ENCODE measurements at regions not wholly inside any gene's neighbourhood (a gene's known extent, or its start where the extent isn't known, plus 50 kb on each side); places are given as distances from the start of the nearest gene placed in this dataset.

DNA sequence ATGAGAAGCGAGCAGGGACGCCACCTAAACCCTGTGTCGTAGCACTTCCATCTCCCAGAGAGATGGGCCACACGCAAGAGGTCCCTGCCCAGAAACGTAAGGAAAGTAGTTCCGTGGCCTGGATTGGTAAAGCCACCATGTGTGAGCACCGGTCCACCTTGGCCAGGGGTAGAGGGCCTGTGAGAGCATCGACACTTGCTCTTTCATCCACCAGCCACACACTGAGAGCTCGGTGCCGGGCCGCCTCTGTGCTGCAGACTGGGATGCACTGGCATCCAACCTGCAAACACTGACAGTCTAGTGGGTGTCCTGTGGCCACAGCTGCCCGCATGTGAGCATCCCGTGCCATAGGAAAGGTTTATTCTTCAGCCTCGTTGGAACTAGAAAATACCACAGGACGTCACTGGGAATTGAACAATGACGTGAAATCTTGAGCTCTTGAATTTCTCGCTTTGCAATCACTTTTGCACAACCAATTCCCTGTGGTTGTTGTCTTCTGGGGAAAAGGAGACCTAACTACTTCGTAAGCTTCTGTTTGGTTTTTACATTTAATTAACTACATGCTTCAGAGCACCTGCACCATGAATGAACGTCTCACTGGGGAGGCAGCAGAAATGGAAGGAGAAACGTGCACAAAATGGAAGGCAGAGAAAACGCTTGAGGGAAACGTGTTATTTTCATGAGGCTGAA lies 212.0 kb upstream of the RAB6C start:
- no peak for DNase-seq (ENCODE audit: low read depth)

DNA sequence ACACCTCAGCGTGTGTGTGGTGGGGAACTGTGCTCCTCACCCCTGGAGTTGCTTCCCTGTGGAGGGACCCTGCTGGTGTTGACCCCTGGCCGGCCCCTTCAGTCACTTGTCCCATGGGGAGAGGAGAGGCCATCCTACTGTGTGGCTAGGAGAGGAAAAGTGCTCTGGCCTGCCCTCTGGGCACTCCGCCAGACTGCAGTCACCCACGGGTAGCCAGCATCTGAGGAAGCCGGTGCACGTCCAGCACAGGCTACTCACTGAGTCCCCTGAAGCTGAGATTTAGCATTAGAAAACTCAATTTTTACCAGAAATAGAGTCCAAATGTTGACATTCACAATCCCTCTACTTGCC lies 211.5 kb upstream of the RAB6C start:
- no peak for DNase-seq (ENCODE audit: low read depth)

DNA sequence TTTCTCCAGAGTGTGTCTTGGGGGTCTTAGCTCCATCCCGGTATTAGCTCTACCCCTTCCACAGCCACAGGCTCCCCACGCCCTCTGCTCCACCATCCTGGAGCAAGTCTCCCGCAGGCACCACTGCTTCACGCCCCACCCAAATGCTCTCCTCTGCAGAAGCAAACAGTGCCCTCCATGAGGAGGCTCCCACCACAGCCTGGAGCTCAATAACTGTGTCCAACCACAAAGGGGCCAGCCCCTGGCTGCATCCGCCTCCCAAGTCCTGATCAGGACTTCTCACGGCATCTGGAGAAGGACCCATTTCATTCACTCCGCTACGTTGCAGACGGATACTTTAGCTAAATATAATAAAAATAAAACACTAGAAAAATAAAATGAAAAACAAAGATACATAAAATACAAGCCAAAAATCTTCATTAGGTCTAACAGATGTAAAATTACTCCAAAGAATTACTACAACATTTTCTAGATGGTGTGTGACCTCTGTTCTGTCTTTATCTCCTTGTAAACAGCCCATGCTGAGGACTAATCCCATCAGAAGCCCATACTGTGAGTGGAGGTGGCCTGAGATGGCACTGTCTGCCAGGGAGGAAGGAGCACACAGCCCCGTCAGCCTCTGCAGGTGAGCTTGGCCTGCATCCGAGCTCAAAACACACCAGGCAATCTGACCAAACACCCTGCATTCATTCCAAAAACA lies 210.8 kb upstream of the RAB6C start:
- DNase-seq (ENCODE audit: low read depth): no peak

DNA sequence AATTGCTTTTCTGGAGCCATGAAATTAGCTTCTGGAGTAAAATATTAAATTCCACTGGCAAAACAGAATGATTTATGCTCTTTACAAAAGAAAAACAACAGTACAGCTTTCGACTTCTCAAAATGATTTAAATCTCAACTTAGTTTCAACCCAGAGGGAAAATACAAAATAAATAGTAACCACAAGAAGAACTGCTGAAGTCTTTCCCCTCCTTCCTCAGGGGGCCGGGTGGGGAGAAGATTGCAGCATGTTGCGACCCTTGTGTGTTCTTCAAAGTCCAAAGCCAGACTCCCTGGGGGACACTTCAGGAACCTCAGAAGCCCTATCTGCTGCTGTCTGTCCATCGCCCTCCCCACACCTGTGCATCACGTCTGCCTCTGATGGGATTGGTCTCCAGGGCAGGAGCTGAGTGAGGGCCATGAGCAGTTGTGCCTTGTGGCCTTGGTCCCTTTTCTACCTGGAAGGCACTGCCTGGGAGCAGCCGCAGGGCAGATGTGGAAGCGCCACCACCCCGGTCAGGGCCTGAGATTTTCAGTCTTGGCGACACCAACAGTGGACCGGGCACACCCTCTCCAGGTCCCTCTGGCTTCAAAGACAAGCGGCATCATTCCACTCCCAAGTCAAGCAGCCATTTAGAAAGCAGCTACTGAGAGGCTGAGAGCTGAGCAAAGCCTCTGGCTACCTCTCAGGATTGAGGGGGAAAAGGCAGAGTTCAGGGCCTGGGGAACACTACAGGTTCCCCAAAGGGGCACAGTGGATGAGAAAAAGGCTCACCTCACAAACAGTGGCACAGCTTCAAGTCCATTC lies 210.1 kb upstream of the RAB6C start:
- no peak for DNase-seq (ENCODE audit: low read depth)

DNA sequence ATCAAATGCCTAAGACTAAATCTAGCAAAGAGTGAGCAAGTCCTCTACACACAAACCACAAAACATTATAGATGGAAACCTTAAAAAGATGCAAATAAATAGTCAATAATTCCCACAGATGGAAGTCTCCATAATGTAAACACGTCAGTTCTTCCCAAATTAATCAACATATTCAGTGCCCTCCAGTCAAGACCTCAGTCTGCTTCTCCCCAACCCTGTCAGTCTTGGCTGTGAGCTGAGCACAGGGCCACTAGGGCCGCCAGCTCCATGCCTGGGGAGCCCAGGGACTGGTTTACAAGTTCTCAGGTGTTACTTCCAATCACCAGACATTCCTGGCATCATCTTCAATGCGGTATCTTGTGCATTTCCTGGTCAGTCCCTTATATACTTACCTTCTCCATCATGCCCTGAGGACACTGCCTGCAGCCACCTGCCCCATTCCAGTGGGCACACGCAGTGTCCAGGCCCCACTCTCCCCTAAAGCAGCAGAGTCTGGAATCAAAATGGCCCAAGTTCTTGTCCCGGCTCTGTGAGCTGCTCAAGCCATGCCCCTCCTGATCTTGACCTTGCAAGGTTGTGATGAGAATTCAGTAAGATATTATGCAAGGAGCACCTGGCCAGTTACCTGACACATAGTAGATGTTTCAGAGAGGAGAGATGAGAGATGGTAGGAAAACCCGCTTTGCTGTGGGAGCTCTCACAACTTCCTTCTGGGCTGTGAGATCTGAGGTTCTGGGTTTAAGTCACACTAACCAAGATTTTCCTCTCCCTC lies 207.9 kb upstream of the RAB6C start:
- no peak for DNase-seq (ENCODE audit: low read depth)

DNA sequence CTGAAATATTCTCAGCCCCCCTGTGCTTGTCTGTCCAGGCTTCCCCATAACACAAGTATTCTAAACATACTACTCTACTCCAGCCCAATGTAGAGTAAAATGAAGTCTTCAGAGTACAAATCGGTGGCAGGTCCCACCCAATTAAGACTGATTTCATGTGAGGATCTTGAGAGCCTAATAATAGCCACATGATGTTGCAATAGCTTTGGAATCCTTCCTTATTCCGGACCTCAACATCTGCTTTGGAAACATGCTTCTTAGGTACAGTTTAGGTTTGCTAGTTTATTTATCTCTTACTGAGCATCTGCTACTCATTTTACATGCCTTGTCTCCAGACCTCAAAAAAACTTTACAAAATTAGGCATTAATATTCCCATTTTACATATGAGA lies 207.3 kb upstream of the RAB6C start:
- DNase-seq (ENCODE audit: low read depth): no peak

DNA sequence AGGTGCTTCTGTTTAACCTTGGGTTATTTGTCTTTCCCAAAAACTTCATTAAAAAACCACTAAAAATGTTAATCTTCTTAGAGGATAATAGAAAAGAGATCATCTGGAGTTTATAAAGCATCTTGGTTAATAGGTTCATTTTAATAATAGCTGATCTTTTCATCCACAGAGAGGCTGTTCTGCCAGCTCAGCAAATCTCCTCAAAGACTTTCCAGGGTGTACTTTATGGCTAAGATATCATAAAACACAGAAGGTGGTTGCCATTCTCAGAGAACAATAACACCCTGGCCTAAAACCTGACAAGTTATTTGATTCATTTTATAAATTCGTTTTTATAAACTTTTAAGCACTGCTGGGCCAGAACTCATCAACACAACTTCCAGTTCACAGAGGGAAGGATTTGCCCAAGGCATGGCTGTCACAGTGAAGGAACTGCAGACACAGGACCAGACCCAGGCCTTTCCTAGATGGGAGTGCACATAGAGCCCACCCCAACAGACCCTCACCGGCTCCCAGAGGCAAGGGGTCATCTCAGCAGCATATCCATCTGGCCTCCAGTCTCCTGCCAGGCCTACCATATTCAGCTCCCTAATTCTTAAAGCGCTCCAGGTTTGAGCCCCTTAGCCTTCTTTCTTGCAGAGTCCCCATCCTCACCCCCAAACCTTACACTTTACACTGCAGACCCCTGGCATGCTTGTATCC lies 203.4 kb upstream of the RAB6C start:
- DNase-seq (ENCODE audit: low read depth): no peak

DNA sequence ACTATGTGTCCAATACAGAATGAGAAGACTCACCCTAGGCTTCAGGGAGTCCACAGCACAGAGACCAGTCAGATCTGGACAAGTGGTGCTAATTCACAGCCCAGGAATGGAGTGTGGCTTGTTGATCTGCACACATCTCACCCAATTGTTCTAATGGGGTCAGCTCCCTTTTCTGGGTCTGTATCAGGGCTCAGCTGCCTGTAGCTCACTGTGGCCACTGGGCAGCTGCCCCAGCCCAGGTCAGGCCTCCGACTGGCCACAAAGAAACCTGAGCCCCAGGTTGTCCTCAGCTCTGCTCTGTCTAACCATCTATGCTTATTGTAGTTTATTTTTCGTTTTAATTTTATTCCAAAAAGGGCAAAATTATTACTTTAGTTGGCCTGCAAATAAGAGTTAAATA lies 202.3 kb upstream of the RAB6C start:
- no peak for DNase-seq (ENCODE audit: low read depth)

DNA sequence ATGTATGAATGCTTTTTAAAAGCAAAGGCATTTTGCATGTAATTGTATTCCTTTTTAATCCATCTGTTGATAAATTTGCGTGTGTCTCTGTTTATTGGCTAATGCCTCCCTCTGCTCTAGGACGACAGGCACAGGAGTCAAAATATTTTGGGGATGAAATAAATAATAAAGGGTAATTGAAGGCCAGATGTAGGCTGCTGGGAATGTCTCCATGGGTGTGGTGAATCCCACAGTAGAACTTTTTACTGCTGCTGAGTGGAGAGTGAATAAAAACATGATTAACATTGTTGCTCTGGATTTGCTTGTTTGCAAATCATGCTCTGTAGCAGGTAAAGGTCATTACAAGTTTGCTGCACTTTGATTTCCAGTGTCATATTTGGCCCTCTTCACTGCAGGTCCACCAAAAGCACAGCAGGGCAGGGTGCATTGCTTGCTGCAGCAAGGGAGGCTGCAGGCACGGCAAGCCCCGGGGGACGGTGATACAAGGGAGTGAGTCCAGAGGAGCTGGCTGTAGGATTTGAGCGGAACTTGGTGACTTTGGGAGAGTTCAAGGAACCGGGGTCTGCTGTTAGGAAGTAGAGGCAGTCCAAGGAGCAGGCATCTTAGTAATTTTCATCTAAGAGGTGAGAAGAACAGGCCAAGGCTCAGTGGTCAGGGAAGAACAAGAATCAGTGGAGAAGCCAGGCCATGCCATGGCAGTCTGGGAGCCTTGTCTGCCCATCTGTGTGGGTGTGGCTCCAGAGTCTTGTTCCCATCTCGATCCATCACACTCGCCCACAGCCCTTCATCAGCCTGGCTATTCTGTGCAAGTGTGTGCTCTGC lies 201.5 kb upstream of the RAB6C start:
- DNase-seq (ENCODE audit: low read depth): no peak

DNA sequence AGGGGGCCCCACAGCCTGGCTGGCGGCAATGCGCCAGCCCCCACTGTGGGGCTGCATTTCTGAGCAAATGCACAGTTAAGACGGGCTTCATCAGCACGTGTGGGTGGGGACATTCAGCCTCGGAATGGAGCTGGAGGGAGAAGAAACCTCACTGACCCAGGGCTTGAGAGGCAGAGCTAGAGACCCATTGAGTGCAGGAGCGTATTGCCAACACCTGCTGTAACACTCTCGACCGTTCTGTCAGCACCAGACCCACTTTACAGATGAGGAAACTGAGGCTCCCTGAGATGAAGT lies 200.9 kb upstream of the RAB6C start:
- DNase-seq (ENCODE audit: low read depth): no peak

DNA sequence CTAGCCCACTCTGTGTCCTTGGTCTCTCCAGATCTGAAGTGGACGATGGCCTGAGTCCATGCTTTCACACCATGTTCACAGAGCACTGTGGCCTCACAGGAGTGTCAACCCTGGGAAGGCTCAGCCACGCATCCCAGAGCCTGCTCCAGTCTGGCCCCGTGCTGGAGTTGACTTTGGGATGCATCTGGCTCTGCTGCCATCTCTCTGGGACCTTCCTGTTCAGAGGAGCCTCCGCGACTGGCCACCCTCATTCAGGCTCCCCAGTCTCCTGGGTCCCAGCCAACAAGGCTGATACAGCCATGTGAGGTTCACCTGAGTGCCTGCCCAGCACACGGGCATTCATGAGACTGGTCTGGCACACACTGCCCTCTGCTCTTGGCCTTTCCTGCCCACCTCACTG lies 199.7 kb upstream of the RAB6C start:
- no peak for DNase-seq (ENCODE audit: low read depth)

DNA sequence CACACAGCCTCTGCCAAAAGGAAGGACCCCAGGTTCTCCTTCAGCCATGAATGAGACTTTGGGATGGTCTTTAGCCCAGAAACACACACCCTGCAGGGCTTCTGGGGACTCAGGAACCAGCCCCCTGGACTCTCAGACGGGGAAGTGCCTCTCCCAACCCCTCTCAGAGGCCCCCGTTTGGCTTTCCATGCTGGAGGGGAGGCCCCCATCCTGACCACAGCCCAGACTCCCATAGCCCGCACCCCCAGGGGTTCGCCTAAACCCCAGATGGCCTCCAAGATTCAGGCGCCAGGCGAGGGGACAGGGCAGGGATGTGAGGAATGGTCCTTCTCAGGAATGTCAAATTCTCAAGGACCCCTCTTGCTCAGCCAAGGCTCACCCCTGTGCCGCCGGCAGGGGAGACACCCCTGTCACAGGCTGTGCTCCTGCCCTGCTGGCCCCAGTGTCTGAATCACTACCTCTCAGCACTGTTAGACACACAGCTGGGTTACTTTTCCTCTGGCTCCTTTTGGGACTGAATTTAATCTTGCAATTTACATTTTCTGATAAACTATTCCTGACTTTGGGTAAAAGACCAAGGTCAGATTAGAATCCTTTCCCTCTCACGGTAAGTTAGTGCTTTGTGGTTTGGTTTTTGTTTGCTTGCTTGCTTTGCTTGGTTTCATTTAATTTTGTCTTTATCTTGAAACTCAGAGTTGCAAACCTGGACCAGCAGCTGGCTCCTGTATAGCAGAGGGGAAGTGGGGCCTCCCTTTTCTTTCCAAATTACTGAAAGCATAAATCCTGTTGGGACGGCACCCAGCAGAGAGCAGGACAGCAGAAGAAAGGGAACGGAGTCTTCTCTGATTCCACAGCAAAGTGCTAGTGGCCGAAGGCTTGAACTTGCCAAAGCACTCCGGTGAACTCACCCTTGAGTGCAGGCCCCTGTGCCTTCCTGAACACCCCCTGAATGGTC lies 198.9 kb upstream of the RAB6C start:
- no peak for DNase-seq (ENCODE audit: low read depth)

DNA sequence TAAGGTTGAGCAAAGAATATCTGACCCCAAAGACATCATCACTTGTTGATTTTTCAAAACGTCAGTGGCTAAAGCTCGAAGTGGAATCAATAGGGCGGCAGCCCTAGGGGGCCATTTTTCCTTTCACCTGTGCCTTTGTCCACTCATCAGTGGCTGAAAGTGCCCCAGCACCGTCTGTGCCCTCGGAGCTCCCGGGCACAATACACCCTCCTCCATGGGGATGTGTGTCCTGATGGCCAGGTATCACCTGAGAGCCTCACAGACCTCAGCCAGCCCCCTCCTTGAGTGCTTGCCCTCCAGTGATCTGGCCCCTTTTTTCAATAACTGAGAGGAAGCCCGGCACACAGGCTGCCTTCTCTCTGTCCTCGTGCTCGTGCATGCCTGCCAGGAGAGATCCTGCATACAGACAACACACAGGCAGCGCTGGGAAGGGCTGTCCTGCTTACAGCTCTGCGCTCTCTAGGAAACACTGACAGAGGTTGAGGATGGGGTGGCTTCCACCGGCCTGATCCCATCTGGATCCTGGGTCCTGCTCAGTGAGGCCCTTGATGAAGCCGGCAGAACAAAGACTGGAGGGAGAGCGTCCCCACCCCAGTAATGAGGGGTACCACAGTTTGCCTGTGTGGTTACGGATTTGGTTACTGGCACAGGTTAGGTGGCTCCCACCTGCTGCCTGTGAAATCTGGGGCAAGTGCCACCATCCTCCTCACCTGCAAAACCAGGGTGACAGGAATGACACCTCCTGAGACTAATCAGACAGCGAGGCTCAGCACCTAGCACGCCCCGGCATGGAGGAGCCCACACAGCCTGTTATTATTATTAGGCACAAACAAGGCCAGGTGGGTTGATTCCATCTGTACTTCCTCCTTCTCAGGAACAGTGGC lies 197.5 kb upstream of the RAB6C start:
- DNase-seq (ENCODE audit: low read depth): no peak

DNA sequence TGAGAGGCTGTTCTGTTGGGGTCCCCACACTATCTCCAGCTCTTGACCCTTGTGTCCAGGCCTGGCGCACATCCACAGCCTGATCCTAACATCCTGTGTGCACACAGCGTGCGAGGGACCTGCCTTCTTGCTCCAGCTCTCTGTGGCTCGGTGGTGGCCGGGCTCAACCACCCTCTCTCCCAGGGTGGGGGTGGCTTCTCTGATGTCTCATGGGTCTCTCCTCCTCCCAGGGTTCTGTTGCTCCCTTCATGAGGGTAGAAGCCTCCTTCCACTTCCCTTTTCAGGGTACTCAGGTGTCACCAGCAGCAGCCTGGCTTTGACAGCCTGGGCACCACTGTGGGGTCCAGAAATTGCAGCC lies 196.9 kb upstream of the RAB6C start:
- DNase-seq (ENCODE audit: low read depth): no peak

DNA sequence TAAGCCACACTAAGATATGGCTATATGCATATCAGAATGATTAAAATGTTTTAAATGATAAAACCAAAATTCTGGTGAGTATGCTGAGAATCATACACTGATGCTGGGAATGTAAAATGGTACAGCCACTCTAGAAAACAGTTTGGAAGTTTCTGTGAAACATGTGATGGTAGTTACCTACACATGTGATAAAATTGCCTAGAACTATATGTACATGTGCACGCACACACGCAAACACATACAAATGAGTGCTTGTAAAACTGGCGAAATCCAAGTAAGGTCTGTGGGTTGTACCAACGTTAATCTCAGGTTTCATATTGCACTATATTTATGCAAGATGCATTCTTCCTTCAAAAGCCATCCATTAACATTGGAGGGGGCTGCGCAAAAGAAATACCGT lies 195.0 kb upstream of the RAB6C start:
- DNase-seq (ENCODE audit: low read depth): no peak

DNA sequence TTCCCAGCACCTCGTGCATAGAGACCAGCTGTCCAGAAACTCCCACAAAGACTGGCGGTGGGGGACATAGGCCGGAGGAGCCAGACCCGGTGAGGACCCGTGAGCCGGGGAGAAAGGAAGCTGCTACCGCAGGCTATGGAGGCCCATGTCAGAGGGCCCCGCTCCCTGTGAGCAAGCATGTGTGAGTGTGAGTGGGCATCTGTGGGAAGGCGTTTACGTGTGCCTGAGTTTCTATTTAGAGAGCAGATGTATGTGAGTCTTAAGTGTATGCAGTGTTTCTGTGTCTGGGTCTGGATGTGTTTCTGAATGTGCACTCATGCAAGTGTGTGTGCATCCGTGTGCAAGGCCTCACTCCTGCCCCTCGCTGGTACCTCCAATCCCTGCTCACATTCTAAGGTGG lies 187.8 kb upstream of the RAB6C start:
- no peak for DNase-seq (ENCODE audit: low read depth)

DNA sequence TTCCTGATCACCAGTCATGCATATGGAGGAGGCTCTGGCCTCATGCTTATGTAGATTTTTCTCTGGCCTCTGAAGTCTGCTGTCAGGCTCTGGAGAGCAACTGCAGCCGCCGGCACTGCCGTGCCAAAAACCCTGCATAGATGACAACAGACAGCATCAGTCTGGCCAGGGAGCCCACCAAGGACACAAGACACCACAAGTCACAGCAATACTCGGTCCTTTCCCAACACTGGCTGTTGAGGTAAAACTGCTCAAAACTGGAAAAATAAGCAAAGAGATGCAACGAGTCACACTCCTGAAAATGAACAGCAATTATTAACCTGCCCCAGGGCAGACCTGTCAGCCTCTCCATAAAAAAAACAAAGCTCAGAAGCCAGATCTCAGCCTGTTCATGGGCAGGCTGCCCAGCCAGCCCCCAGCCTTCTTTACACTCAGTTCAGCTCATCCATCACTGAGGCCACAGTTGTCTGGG lies 186.0 kb upstream of the RAB6C start:
- no peak for DNase-seq (ENCODE audit: low read depth)

DNA sequence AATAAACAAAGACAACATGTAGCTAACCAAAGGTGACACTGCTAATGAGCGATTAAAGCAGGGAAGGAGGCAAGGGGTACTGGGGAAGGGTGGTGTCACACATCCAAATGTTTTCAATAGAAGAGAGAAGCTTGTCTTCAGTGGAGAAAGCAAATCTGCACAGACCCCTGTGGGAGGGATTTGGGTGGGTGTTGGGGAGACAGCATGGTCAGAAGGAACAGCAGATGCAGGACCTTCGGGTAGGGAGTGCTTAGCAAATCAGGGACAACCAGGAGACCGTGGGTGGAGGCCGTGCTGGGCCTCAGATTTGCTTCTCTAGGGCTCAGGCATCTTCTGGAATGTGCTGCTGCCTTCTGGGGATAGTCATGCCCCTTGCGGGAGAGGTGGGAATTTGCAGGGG lies 185.3 kb upstream of the RAB6C start:
- no peak for DNase-seq (ENCODE audit: low read depth)

DNA sequence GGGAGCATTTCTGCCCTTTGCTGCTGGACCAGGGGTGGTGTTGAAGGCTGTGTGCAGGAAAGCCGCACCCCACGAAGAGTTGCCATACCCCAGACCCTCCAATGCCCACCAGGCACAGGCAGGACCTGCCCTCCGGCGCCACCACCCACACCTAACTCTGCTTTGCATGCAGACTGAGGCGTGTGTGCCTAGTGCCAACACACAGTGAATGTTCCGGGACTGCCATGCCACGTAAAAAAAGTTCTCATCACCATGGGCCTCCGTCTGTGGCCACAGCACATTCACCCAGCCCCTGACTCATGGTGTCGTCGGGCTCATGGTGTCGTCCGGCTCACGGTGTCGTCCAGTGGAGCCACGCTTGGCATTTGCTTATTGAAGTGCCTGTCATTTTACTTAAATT lies 184.9 kb upstream of the RAB6C start:
- DNase-seq (ENCODE audit: low read depth): no peak
